ENCODE measurements at regions not wholly inside any gene's neighbourhood (a gene's known extent, or its start where the extent isn't known, plus 50 kb on each side); places are given as distances from the start of the nearest gene placed in this dataset.

GRCh38 chr18:61245276-61245675 lies 88.0 kb upstream of the CDH20 start:
- Histone ChIP-seq H3K36me3 (no peaks in the 10 kb centered on the region), H3K27ac (no peak overlapping the region), H3K27me3 (no peaks in the 10 kb centered on the region), H3K4me3 (no peak overlapping the region), H3K9me3 (no peaks in the 10 kb centered on the region), H3K4me1 (no peaks in the 10 kb centered on the region)
- ATAC-seq (no peak), DNase-seq (no peak), FAIRE-seq (no peak)
- intact Hi-C loops (cut with DNase I) = no loop called here
- 63 to 80% methylated on average over 3 of the region's 3 CpGs for WGBS, 2 donors
- no peak for TF ChIP-seq CTCF (IDR thresholded peaks at IDR 0.05)

GRCh38 chr18:61248589-61248988 lies 84.6 kb upstream of the CDH20 start:
- Histone ChIP-seq H3K36me3 (no peaks in the 10 kb centered on the region), H3K27me3 (no peaks in the 10 kb centered on the region), H3K9me3 (no peaks in the 10 kb centered on the region), H3K27ac (no peak overlapping the region), H3K4me1 (no peaks in the 10 kb centered on the region), H3K4me3 (no peak overlapping the region)
- no peak for DNase-seq
- FAIRE-seq = no peak
- intact Hi-C loops (cut with DNase I) = no loop called here
- 53 to 61% methylated on average over 3 of the region's 3 CpGs for WGBS, 2 donors
- no peak for TF ChIP-seq CTCF (IDR thresholded peaks at IDR 0.05)
- ATAC-seq = no peak

- no peak overlapping the region for H3K27ac ChIP-seq
- WGBS, 2 donors = 66 to 70% methylated on average over 5 of the region's 5 CpGs
- no peaks in the 10 kb centered on the region for H3K27me3 ChIP-seq
- no peaks in the 10 kb centered on the region for H3K9me3 ChIP-seq
- ATAC-seq (no peak), FAIRE-seq (no peak), DNase-seq (no peak)
- no peak overlapping the region for H3K4me3 ChIP-seq
- intact Hi-C loops (cut with DNase I) = no loop called here
- no peak for TF ChIP-seq CTCF (IDR thresholded peaks at IDR 0.05)
- H3K36me3 ChIP-seq = no peaks in the 10 kb centered on the region
- no peaks in the 10 kb centered on the region for H3K4me1 ChIP-seq
Measured at GRCh38 chr18:61256291-61256690, 76.9 kb upstream of the CDH20 start.

GRCh38 chr18:61261870-61262269 lies 71.4 kb upstream of the CDH20 start:
- no peaks in the 10 kb centered on the region for H3K4me1 ChIP-seq
- no peak for FAIRE-seq
- no peaks in the 10 kb centered on the region for H3K36me3 ChIP-seq
- WGBS, 2 donors = 54 to 58% methylated on average over 2 of the region's 2 CpGs
- H3K27me3 ChIP-seq = no peaks in the 10 kb centered on the region
- no peak overlapping the region for H3K27ac ChIP-seq
- DNase-seq = no peak
- no peak overlapping the region for H3K4me3 ChIP-seq
- H3K9me3 ChIP-seq = no peaks in the 10 kb centered on the region
- no peak for ATAC-seq
- TF ChIP-seq CTCF (IDR thresholded peaks at IDR 0.05) = no peak
- intact Hi-C loops (cut with DNase I) = loop anchor here in 1 of 3 donors (10.0 kb wide), 1 partner anchor 63 kb away; no protein-coding TSS in a partner anchor

- DNase-seq = no peak
- no peak for ATAC-seq
- Histone ChIP-seq H3K9me3 (no peaks in the 10 kb centered on the region), H3K4me3 (no peak overlapping the region), H3K4me1 (no peaks in the 10 kb centered on the region), H3K36me3 (no peaks in the 10 kb centered on the region), H3K27me3 (no peaks in the 10 kb centered on the region), H3K27ac (no peak overlapping the region)
- WGBS, 2 donors = 70 to 77% methylated on average over 2 of the region's 2 CpGs
- FAIRE-seq = no peak
- intact Hi-C loops (cut with DNase I) = no loop called here
- TF ChIP-seq CTCF (IDR thresholded peaks at IDR 0.05) = no peak
Measured at GRCh38 chr18:61272793-61273192, 60.4 kb upstream of the CDH20 start.
